ENCODE measurements at regions not wholly inside any gene's neighbourhood (a gene's known extent, or its start where the extent isn't known, plus 50 kb on each side); places are given as distances from the start of the nearest gene placed in this dataset.

DNA sequence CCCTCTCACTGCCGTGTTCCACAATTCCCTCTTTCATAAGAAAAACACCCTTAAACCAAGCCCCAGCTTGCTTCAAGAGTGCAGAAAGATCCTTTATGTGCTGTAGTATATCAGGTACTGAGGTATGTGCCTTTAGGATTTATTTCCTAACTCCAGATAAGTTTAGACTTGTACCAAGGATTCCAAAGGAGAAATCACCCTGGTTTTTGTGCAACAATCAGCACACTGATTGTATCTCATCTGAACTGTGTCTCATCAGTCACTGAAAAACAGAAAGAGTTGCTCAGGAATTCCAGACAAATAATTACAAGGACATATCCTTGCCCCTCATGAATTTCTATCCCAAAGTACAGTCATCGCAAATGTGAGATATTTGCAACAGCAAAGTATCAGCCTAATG is 77.2 kb upstream of the PTPRZ1 start:
- no peak overlapping the region for H3K9ac ChIP-seq
- peaks cover 46% of the 10 kb centered on the region for H3F3A ChIP-seq (ENCODE audit: low read depth)
- H4K20me1 ChIP-seq (ENCODE audit: low read depth): no peaks in the 10 kb centered on the region
- no peak for TF ChIP-seq EZH2 (IDR thresholded peaks at IDR 0.05)
- TF ChIP-seq, protein P1, sequence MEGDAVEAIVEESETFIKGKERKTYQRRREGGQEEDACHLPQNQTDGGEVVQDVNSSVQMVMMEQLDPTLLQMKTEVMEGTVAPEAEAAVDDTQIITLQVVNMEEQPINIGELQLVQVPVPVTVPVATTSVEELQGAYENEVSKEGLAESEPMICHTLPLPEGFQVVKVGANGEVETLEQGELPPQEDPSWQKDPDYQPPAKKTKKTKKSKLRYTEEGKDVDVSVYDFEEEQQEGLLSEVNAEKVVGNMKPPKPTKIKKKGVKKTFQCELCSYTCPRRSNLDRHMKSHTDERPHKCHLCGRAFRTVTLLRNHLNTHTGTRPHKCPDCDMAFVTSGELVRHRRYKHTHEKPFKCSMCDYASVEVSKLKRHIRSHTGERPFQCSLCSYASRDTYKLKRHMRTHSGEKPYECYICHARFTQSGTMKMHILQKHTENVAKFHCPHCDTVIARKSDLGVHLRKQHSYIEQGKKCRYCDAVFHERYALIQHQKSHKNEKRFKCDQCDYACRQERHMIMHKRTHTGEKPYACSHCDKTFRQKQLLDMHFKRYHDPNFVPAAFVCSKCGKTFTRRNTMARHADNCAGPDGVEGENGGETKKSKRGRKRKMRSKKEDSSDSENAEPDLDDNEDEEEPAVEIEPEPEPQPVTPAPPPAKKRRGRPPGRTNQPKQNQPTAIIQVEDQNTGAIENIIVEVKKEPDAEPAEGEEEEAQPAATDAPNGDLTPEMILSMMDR (IDR thresholded peaks at IDR 0.05): no peak
- no peak for TF ChIP-seq EZH2phosphoT487 (IDR thresholded peaks at IDR 0.05)
- DNase-seq (ENCODE audit: low spot score): no peak
- H3K4me2 ChIP-seq: no peak overlapping the region
- peaks cover 5% of the 10 kb centered on the region for H3K27me3 Mint-ChIP-seq (ENCODE audit: insufficient read depth, low read depth)
- no peak overlapping the region for H3K4me3 ChIP-seq
- H3K4me3 Mint-ChIP-seq: no peak overlapping the region
- H3K9me3 Mint-ChIP-seq: peaks cover 15% of the 10 kb centered on the region
- no peaks in the 10 kb centered on the region for H3K27me3 ChIP-seq
- peak overlapping the region; percentile 99 for H3K27ac Mint-ChIP-seq
- H3K79me2 ChIP-seq (ENCODE audit: low read depth): no peaks in the 10 kb centered on the region
- H3K4me1 ChIP-seq: peaks cover 54% of the 10 kb centered on the region
- H3K4me1 Mint-ChIP-seq: peaks cover 58% of the 10 kb centered on the region
- H2AFZ ChIP-seq (replicated peaks): peak overlapping the region; percentile 7
- H3K36me3 ChIP-seq: no peaks in the 10 kb centered on the region
- no peaks in the 10 kb centered on the region for H3K9me3 ChIP-seq (ENCODE audit: low read depth)
- H3K27ac ChIP-seq: no peak overlapping the region
- peaks cover 13% of the 10 kb centered on the region for H3K36me3 Mint-ChIP-seq

DNA sequence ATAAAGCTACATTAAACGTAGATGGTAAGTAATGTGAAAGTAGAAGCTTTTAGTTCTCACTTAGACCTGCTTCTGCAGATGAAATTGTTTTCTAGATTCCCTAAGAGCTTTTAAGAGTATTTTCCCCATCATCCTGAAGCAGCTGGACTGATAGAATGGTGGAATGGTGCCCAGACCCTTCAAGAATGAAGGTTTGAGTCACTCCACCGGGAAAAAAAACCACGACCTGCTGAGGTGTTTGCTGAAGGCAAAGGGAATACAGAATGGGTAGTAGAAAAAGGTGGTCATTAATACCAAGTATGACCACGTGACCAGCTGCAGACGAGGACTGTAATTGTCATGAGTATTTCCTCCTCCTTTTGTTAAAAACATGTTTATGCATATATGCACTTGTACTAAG is 79.2 kb upstream of the PTPRZ1 start:
- peaks cover 39% of the 10 kb centered on the region for H3K4me1 Mint-ChIP-seq

DNA sequence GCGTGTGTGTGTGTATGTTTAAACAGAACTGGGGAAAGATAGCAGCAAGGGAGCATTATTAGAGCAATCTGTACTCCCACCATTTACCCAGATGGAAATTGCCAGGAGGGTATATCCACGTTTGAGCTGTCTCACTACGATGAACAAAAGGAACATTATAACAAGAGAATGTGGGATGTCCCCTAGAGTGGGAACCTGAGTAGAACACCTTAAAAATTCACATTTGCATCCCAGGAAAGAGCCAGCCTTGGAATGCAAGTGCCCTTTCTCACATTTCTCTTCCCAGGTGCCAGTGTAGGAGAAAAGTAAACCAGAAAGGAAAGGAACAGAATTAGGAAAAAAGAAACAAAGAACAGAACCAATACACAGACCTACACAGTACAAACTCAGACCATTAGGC is 95.3 kb upstream of the PTPRZ1 start:
- peak overlapping the region; percentile 82 for H2AFZ ChIP-seq (replicated peaks)
- H3K9me3 Mint-ChIP-seq: no peaks in the 10 kb centered on the region

More for the DNA sequence above, 79.2 kb upstream of the PTPRZ1 start:
- no peak overlapping the region for H3K4me2 ChIP-seq
- no peak for DNase-seq (ENCODE audit: low spot score)
- no peak overlapping the region for H2AFZ ChIP-seq (replicated peaks)
- H3K4me3 Mint-ChIP-seq: no peak overlapping the region
- peaks cover 26% of the 10 kb centered on the region for H3F3A ChIP-seq (ENCODE audit: low read depth)
- no peaks in the 10 kb centered on the region for H3K79me2 ChIP-seq (ENCODE audit: low read depth)
- TF ChIP-seq, protein P1 (IDR thresholded peaks at IDR 0.05): no peak
- TF ChIP-seq EZH2phosphoT487 (IDR thresholded peaks at IDR 0.05) (no peak), EZH2 (IDR thresholded peaks at IDR 0.05) (no peak)
- H3K4me3 ChIP-seq: no peak overlapping the region
- peaks cover 35% of the 10 kb centered on the region for H3K4me1 ChIP-seq
- H3K27me3 ChIP-seq: no peaks in the 10 kb centered on the region
- no peaks in the 10 kb centered on the region for H4K20me1 ChIP-seq (ENCODE audit: low read depth)
- H3K27ac Mint-ChIP-seq: peak overlapping the region; percentile 50
- peaks cover 20% of the 10 kb centered on the region for H3K9me3 Mint-ChIP-seq
- H3K27me3 Mint-ChIP-seq (ENCODE audit: insufficient read depth, low read depth): peaks cover 5% of the 10 kb centered on the region
- H3K36me3 ChIP-seq: no peaks in the 10 kb centered on the region
- H3K9ac ChIP-seq: no peak overlapping the region
- H3K27ac ChIP-seq: no peak overlapping the region
- peaks cover 18% of the 10 kb centered on the region for H3K36me3 Mint-ChIP-seq
- no peaks in the 10 kb centered on the region for H3K9me3 ChIP-seq (ENCODE audit: low read depth)

More for the DNA sequence above, 95.3 kb upstream of the PTPRZ1 start:
- Histone ChIP-seq H3K9me3 (ENCODE audit: low read depth) (no peaks in the 10 kb centered on the region), H3K27ac (no peak overlapping the region), H3K4me1 (no peaks in the 10 kb centered on the region), H3K36me3 (no peaks in the 10 kb centered on the region), H3K4me3 (no peak overlapping the region), H3K4me2 (no peak overlapping the region), H3K9ac (no peak overlapping the region), H3F3A (ENCODE audit: low read depth) (no peaks in the 10 kb centered on the region), H3K27me3 (no peaks in the 10 kb centered on the region), H3K79me2 (ENCODE audit: low read depth) (no peaks in the 10 kb centered on the region), H4K20me1 (ENCODE audit: low read depth) (no peaks in the 10 kb centered on the region)
- H3K36me3 Mint-ChIP-seq: no peaks in the 10 kb centered on the region
- no peak overlapping the region for H3K4me3 Mint-ChIP-seq
- no peaks in the 10 kb centered on the region for H3K27me3 Mint-ChIP-seq (ENCODE audit: insufficient read depth, low read depth)
- no peak for TF ChIP-seq EZH2 (IDR thresholded peaks at IDR 0.05)
- TF ChIP-seq, protein P1 (IDR thresholded peaks at IDR 0.05): no peak
- TF ChIP-seq EZH2phosphoT487 (IDR thresholded peaks at IDR 0.05): no peak
- no peak overlapping the region for H3K27ac Mint-ChIP-seq
- no peaks in the 10 kb centered on the region for H3K4me1 Mint-ChIP-seq
- DNase-seq (ENCODE audit: low spot score): no peak

Data from neural progenitor cell (in vitro differentiated cells).